ENCODE measurements at regions not wholly inside any gene's neighbourhood (a gene's known extent, or its start where the extent isn't known, plus 50 kb on each side); places are given as distances from the start of the nearest gene placed in this dataset.
"Not testable (repeated sequence)": the region's sequence is repeated elsewhere in the genome, so short reads cannot be mapped to it uniquely, and the experiment has no call there.

DNA sequence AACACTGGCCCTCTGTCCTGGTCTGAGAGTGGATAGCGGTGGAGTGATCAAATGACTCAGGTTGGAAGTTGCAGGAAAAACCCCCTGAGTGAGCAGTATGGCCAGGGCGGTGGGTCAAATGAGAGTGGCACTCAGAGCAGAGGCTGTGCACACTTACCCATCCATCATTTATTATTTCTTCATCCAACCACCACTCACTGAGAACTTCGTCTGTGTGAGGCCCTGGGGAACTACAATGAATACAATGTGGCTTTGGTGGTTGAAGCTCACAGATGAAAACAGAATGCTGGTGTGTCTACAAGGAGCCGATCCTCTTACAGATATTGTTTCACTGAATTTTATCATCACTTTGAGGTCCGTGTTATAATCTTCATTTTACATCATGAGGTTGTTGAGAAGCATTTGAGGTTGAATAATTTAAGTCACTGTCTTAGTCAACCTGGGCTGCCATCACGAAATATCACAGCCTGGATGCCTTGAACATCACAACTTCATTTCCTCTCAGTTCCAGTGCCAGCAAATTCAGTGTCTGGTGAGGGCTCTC lies 73.4 kb upstream of the ID2 start:
- DNase-seq (ENCODE audit: low read depth), result no peak

DNA sequence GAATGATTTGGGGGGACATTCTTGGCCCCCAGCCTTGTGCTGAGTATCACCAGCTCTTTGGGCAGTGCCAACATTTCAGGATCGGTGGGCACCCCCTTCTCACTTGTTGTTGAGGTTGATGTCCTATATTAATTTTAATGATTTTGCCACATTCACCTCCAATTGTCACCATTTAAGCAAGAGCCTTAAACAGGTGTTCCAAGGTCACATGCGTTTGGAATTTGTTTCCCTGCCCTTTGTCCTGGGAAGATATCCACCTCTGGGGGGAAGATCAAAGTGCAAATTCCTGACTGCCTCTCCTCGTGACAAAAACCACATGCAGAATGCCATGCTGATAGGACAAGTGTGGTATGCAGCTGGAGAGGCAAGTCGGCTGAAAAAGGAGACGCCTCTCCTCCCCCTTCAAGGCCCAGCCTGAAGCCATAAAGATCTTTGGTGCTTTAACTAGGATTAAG lies 72.5 kb upstream of the ID2 start:
- no peak for DNase-seq (ENCODE audit: low read depth)

DNA sequence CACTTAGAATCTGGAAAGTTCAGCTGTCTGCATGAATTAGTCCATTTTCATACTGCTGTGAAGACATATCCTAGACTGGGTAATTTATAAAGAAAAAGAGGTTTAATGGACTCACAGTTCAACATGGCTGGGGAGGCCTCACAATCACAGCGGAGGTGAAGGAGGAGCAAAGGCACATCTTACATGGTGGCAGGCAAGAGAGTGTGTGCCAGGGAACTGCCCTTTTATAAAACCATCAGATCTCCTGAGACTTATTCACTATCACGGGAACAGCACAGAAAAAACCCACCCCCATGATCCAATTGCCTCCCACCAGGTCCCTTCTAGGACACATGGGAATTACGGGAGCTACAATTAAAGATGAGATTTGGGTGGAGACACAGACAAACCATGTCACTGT lies 71.1 kb upstream of the ID2 start:
- DNase-seq (ENCODE audit: low read depth), result not testable (repeated sequence)

DNA sequence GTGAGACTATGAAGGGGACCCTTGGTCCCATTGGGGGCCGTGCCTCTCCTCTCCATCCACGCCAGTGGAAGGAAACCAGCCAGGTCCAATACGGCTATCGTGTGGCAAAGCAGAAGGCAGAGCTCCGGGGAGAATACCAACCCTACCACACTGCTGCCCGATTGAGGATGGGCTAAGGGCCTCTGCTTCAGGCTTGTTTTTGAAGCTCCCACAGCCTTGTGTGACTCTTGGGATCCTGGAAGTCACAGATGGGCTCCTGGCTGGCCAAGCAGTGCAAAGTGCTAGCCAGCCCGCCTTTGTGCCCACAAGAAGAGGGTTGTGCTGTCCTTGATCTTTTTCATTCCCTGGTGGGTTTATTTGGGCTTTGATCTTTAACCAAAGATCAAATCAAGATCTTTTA lies 70.6 kb upstream of the ID2 start:
- no peak for DNase-seq (ENCODE audit: low read depth)

DNA sequence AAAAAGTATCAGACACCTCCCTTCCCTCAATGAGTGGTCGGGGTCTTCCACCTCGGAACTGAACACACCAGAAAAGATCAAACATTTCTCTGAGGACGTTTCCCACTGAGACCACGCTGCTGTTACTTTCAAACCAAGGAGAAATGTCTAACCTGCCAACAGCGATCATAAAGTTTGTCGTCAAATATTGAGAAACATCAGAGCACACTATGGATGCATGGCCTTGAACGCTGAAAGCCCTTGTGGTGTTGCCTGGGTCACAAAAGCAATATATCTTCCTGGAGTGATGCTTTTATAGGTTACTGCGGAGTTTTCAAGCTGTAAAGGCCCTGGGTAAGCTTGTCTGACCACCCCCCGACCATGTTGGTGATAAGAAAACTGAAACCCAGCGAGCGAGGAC lies 70.2 kb upstream of the ID2 start:
- DNase-seq (ENCODE audit: low read depth), result no peak

DNA sequence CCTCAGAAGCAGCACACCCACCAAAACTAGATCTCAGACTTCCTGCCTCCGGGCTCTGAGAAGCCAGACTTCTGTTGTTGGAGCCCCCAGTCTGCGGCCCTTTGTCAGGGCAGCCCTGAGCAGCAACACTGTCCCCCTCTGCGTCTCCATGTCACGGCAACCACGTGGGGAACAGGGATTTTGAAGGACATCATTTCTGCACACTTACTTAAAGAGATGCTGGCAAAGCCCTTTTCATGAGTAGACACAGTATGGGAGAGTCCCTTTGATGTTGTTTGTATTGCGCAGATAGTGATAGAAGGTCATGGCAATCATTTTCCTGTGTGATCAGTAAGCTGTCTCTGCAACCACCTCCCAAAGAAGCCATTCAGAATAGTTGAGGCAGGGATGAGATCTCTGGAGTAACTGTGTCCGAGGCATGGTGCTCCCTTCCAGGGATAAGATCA lies 69.1 kb upstream of the ID2 start:
- no peak for DNase-seq (ENCODE audit: low read depth)

DNA sequence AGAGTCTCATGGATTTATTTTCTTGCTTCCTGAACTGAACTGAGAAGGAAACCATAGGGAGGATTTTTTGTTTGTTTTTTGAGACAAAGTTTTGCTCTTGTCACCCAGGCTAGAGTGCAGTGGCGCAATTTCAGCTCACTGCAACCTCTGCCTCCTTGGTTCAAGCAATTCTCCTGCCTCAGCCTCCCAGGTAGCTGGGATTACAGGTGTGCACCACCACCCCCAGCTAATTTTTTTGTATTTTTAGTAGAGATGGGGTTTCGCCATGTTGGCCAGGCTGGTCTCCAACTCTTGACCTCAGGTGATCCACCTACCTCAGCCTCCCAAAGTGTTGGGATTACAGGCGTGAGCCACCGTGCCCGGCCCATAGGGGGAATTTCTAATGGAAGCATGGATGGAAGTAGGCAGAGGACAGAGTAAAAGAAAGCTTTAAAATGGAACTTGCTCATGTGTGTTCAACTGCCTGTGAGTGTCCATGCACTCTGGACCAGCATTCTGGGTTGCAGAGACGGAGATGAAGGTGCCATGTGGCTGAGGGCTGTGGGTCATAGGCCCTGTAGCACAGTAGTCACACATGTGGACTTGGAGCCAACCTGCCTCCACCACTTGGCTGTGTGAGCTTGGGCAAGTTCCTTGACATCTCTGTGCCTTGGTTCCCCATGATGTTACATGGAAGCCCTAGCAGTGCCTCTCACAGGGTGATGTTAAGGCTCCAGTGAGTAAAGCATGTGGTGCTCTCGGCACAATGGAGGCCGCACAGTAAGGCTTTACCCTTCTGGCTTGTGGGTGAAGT lies 68.5 kb upstream of the ID2 start:
- DNase-seq (ENCODE audit: low read depth), result not testable (repeated sequence)

DNA sequence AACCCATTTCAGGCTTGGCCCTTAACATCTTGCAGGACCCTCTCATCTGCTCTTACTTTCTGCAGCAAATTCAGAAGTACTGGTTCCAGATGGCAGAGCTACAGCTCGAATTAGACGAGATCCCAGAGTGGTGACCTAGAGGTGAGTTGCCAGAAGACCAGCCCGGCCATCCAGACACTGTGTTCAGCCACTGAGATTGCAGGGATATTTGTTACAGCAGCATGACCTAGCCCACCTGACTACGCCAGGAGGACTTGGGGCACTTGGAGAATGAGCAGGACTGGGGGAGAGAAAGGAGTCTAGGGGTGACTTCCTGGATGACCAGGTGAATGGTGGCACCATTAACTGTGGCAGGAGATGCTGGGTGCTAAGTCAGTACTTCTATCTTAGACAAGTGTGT lies 67.2 kb upstream of the ID2 start:
- DNase-seq (ENCODE audit: low read depth), result no peak

DNA sequence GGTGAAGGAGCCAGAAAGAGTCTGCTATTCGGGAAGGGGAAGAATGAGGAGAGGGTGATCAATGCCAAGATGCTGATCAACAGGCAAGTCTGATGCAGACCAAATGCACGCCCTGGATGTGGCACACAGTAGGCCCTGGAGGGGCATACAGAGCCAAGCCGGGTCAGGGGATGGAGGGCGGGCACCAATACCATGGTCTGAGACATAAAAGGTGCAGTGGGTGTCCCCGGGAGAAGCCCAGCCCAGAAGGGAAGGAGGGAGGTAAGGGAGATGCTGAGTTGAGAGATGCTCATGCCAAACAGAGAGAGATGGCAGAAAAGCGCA lies 66.6 kb upstream of the ID2 start:
- DNase-seq (ENCODE audit: low read depth), result no peak

DNA sequence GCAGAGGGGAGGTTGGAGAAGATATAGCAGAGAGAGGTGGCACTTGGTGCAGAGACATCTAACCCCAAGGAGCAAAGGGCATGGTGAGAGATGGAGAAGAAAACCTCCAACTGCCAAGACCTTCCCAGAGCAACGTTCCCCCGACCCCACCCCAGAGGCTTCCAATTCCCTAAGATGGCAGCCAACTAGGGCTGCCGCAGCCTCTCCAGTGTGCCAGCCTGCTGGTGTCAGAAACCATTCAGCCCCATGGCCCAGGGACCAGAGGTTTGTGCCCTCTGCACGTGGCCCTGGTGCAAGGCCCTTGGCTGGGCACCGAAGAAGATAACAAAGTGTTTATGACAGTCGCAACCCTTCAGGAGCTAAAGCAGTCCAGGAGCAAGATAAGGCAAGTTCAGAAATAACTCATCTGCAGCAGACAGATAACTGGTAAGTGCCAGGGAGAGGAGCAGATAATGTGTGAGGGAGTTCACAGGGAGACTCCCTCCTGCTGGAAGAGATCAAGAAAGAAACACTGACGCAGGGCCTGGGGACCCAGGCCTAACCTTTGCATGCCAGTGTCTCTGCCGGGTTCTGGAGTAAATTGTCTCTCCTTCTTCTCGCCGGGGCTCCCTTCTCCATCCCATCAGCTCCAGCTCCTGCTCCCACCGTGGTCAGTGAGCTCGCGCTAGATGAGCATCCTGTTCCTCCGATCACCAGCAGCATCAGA lies 66.1 kb upstream of the ID2 start:
- peak; percentile 35 for DNase-seq (ENCODE audit: low read depth)

DNA sequence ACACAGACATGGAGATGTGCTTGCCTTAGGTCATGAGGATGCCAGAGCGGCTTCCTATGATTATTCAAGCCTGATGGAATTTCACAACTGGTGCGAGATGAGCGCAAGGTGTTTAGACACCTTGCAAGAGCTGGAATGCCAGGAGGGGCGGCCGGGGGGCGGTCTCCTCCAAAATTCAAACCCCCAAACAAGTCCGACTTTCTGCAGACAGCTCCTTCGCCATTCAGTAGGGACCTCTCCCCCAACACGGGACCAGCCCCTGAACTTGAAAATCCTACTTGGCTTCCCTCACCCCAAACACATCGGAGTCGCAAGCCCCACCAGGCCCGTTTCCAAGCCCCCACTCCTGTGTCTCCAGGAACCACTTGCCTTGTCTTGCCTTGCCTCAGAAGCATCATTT lies 64.8 kb upstream of the ID2 start:
- no peak for DNase-seq (ENCODE audit: low read depth)

DNA sequence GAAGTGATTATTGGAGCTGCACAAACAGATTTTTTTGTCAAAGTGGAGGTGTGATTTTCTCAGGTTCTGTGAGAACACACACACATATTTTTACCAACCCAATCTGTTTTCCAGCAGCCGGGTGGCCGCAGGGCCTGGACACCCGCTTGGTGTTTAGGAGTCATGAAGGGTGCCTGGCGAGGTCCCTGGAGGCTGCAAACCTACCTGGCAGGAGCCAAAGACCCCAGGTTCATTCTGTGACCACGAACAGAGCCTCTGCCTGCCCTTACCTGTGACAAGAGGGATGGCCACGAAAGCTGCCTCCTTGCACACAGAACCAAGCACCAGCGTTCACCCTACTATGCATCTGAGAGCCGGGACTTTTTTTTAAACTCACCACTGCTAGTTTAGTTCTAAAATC lies 64.3 kb upstream of the ID2 start:
- no peak for DNase-seq (ENCODE audit: low read depth)

DNA sequence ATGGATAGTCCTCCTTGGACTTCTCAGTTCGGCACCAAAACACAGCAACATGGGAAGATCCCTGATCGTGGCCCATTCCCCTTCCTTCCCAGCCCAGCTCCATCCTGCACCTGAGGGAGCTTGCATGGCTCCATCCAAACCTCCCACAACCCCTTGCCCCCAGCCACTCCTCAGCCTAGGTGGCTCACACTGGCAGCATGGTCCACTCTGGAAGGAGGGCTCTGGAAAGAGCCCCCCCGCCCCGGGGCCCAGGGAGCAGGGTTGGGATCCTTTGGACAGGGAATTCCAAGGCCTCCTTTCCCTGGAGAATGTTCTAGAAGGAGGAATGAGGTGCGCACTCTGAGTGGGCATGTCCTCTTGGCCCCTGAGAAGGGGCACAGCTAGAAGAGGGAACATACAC lies 62.8 kb upstream of the ID2 start:
- no peak for DNase-seq (ENCODE audit: low read depth)

DNA sequence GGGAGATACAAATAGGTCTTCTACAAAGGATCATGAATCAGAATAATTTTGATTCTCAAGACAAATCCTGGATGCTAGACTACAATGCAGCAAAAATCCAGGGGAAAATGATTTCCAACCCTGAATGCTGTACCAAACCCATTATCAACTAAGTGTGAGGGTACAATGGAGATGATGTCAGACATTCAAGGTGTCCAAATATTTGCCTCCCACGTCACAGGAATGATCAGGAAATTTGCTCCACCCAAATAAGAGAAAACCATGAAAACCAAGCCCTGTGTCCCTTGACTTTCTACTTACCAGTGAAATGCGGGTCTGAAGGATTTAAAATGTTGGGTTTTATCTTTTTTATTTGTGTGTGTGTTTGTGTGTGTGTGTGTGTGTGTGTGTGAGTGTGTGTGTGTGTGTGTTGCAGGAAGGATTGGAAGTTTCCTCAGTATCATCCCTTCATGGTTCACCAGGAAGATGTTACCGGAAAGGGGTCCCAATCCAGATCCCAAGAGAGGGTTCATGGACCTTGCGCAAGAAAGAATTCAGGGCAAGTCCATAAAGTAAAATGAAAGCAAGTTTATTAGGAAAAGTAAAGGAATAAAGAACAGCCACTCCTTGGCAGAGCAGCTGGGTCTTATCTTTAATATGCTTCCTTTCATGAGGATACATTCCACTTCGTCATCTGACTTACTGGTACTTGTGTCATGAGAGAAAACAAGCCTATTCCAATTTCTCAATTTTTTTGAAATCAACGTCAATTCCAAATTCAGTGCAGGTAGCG lies 61.1 kb upstream of the ID2 start:
- no peak for DNase-seq (ENCODE audit: low read depth)

DNA sequence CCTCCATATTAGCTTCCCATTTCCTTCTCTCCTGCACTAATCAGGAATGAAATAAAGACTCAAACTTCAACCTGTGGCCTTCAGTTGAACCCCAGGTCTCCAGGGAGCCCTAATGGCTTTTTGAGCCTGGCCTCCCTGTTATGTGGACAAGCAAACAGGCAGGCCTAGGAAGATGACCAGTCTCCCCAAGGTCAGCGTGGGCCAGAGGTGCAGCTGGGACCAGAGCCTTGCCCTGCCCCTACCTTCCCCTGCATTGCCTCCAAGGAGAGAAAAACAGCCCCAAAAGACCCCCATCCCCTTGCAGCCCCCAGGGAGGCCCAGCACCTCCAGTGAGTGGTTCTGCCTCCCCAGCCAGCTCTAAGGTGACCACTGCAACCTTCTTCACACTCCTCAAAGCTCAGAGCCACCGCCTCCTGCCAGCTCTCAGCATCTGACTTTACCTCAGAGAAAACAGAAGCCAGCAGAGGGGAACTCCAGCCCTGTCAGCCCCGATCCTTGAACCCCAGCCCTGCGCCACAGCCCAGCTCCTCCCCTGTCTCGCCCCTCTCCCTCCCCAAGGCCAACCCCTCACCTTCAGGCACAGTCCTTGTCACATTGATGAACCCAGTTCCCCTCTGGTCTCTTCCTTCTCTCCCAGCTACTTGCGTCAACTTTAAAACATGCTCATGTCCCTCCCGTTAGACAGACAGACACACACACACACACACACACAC lies 59.5 kb upstream of the ID2 start:
- DNase-seq (ENCODE audit: low read depth), result no peak

DNA sequence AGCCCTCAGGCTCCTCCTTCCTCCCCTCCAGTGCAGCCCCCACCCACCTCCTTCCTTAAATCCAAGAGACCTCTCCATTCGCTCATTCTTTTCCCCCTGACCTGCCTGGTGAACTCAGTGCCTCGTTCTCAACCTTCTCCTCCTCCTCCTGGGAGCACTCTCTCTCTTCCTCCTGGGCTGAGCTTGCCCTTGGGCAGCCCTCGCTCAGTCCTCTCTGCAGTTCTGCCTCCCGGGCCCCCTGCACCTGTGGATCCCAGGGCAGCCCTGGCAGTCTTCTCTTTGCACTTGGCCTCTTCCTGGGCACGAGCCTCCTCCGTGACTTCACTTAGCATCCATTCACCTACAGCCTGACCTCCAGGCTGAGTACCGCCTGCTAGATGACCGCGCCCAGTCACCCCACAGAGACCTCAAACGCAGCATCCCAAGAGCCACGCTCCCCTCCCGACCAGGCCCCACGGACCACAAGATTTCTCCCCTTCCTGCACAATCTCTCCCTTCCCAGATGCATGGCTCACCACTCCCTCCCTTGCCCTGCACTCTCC lies 58.9 kb upstream of the ID2 start:
- no peak for DNase-seq (ENCODE audit: low read depth)

DNA sequence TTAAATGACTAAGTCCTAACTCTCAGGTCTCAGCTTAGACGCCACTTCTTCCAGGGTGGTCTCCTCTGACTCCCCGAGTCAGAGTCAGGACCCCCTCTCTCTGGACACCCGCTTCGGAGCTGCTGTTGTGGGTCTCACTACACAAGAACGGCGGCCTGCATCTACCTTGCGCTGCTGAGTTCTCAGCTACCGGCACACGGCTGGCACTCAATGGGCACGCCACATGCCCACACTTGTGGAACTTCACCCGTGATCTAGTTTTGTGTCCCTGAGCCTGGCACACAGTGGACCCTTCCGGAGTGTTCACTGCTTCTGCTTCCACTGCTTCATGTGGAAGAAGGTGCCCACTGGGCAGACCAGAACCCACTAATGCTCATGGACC lies 58.3 kb upstream of the ID2 start:
- no peak for DNase-seq (ENCODE audit: low read depth)

DNA sequence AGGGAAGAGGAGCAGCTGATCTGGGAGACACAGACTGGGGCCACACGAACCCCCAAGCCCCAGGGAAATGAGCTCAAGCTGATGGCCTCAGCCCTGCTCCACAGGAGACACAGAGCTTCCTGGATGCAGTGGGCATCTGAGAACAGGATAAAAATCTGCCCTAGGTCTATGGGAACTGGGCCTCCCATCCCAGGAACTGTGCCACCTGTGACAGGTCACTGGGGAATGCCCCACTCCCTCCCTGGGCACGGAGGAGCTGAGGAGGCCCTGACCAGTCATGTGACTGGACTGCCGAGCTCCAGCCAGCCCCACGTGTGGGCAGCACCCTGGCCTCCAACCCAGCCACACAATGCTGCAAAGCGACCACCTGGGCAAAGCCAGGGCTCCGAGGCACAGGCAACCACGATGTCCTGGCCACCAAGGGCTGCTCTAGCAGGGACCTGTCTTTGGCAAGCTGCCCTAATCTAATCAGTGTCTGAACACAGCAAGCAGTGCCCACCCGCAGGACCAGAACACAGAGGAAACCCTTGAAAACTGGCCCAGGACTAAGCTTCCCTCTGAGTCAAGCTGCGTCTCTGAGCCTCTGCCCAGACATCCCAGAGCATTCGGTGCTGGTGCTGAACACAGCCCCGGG lies 57.8 kb upstream of the ID2 start:
- DNase-seq (ENCODE audit: low read depth), result no peak

DNA sequence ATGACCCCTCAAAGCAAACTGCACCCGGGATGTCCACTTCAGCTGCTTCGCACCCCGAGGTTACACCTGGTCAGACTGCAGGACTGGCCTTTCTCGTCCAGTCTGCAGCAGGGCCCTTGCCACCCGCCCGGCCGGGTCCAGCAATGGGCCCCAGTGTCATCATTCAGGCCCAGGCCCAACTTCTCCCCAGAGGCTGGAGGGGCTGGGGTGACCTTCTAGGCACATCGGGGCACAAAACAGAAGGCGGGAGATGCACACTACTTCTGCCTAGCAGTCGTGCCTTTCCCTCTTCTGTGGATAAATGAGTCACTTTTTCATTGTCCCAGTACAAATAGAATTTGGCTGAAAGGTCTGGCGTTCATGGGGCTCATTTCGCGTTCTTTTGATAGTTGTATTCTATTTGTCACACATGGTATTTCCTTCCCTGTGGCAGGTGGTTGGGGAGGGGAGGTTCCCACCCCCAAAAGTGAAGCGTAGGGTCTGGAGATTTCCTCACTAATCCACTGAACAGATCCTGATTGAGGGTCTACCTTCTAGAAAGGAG lies 56.9 kb upstream of the ID2 start:
- DNase-seq (ENCODE audit: low read depth), result no peak

DNA sequence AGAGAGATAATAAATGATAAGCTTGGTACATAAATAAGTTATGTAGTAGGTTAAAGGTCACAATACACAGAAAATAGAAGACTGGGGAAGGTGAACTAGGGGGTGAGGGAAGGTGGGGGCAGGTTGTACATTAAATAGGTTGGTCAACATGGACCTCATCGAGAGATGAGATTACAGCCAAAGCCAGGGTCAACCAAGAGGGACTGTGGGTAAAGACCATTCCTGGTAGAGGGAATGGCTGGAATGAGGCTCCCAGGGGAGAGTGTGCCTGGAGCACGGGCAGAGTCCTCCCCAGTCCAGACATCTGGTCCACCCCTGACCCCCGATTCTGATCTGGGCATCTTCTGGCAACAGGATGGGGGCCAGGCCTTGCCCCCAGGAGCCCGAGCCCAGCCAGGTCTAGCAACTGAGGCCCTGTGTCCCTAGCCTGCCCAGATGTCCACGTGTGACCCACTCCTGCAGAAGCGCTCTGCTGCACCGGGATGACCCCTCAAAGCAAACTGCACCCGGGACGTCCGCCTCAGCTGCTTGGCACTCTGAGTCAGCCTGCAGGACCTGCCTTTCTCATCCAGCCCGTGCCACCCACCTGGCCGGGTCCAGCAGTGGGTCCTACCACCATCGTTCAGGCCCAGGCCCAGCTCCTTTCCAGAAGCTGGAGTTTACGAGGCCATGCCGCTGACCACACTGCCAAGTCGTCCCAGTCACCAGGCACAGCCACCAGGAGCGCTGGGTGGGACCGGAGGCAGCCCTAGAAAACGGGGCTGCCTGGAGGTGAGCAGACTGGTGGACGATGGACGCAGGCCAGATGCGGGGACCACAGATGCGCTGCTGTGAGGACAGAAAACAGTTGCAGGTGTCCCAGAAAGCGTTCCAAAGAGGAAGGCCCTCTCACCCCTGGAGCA lies 56.2 kb upstream of the ID2 start:
- DNase-seq (ENCODE audit: low read depth), result no peak

All from CMK (cell line).